Liver (tissue), 8 donors: ENCODE measurements at regions not wholly inside any gene's neighbourhood (a gene's known extent, or its start where the extent isn't known, plus 50 kb on each side); places are given as distances from the start of the nearest gene placed in this dataset.

ENCODE experiments used
- DNase-seq: peaks from one replicate; pipeline ENCODE4 v3.0.0-alpha.2; 2017; ENCODE audit warnings: low spot score
- H3K27ac ChIP-seq, 2 donors: one replicate each; pipeline ENCODE4 v1.7.0; 2013; ENCODE audit warnings: inconsistent platforms in 2 of 2, low read length in 2 of 2, control low read depth in 1 of 2, low read depth in 1 of 2, mild to moderate bottlenecking in 1 of 2
- H3K27me3 ChIP-seq, 4 donors: one replicate each; pipeline versions ENCODE4 v1.6.1 to v1.7.0; 2013; ENCODE audit warnings: low read length in 3 of 4, inconsistent platforms in 1 of 4, mild to moderate bottlenecking in 1 of 4, moderate library complexity in 1 of 4; ENCODE audit not compliant: control insufficient read depth in 4 of 4, insufficient read depth in 4 of 4
- H3K36me3 ChIP-seq, 4 donors: one replicate each; pipeline versions ENCODE4 v1.6.1 to v1.7.0; 2013; ENCODE audit warnings: low read length in 3 of 4, mild to moderate bottlenecking in 3 of 4, low read depth in 1 of 4, moderate library complexity in 1 of 4; ENCODE audit not compliant: control insufficient read depth in 4 of 4, insufficient read depth in 3 of 4
- H3K4me1 ChIP-seq, 4 donors: one replicate each; pipeline versions ENCODE4 v1.6.1 to v1.7.0; 2013; ENCODE audit warnings: low read length in 3 of 4, mild to moderate bottlenecking in 3 of 4, moderate library complexity in 1 of 4; ENCODE audit not compliant: control insufficient read depth in 4 of 4, insufficient read depth in 4 of 4
- H3K4me3 ChIP-seq, 3 donors: one replicate each; pipeline versions ENCODE4 v1.6.1 to v1.7.0; 2013; ENCODE audit warnings: low read length in 3 of 3, control low read depth in 1 of 3, low read depth in 1 of 3, mild to moderate bottlenecking in 1 of 3
- H3K9ac ChIP-seq, 2 donors: one replicate each; pipeline ENCODE4 v1.7.0; 2013; ENCODE audit warnings: low read length in 2 of 2, mild to moderate bottlenecking in 2 of 2, moderate library complexity in 2 of 2, control low read depth in 1 of 2, low read depth in 1 of 2
- H3K9me3 ChIP-seq, 4 donors: one replicate each; pipeline versions ENCODE4 v1.6.1 to v1.7.0; 2013; ENCODE audit warnings: low read length in 3 of 4; ENCODE audit not compliant: control insufficient read depth in 4 of 4
- EGR1 ChIP-seq, 2 donors: IDR thresholded peaks; 2 replicates each; pipeline ENCODE4 v1.6.1; 2016 to 2018; ENCODE audit warnings: antibody characterized with exemption in 2 of 2, low read depth in 2 of 2
- FOXA1 ChIP-seq: IDR thresholded peaks from 2 replicates; pipeline ENCODE4 v1.6.1; 2016; ENCODE audit warnings: antibody characterized with exemption
- FOXA2 ChIP-seq: IDR thresholded peaks from 2 replicates; pipeline ENCODE4 v1.6.1; 2016; ENCODE audit warnings: antibody characterized with exemption
- GABPA ChIP-seq, 2 donors: IDR thresholded peaks in 1 of 2; conservative IDR thresholded peaks in 1 of 2; 2 replicates each; pipeline ENCODE4 v1.6.1; 2016; ENCODE audit warnings: antibody characterized with exemption in 2 of 2, mild to moderate bottlenecking in 1 of 2, moderate library complexity in 1 of 2
- HNF4A ChIP-seq, 2 donors: conservative IDR thresholded peaks; 2 replicates each; pipeline ENCODE4 v1.6.1; 2016; ENCODE audit warnings: antibody characterized with exemption in 2 of 2, mild to moderate bottlenecking in 2 of 2
- HNF4G ChIP-seq: IDR thresholded peaks from 2 replicates; pipeline ENCODE4 v1.6.1; 2016; ENCODE audit warnings: antibody characterized with exemption
- JUND ChIP-seq, 2 donors: IDR thresholded peaks; 2 replicates each; pipeline ENCODE4 v1.6.1; 2016; ENCODE audit warnings: antibody characterized with exemption in 2 of 2
- NR2F2 ChIP-seq: IDR thresholded peaks from 2 replicates; pipeline ENCODE4 v1.6.1; 2016; ENCODE audit warnings: antibody characterized with exemption
- RAD21 ChIP-seq, 2 donors: IDR thresholded peaks; 2 replicates each; pipeline ENCODE4 v1.6.1; 2016; ENCODE audit warnings: antibody characterized with exemption in 2 of 2, mild to moderate bottlenecking in 2 of 2
- RXRA ChIP-seq, 2 donors: IDR thresholded peaks; 2 replicates each; pipeline ENCODE4 v1.6.1; 2017 to 2018; ENCODE audit warnings: antibody characterized with exemption in 2 of 2, mild to moderate bottlenecking in 1 of 2
- SP1 ChIP-seq: IDR thresholded peaks from 2 replicates; pipeline ENCODE4 v1.6.1; 2018; ENCODE audit warnings: antibody characterized with exemption, mild to moderate bottlenecking
- TAF1 ChIP-seq: conservative IDR thresholded peaks from 2 replicates; pipeline ENCODE4 v1.6.1; 2016; ENCODE audit warnings: antibody characterized with exemption, mild to moderate bottlenecking
- YY1 ChIP-seq: IDR thresholded peaks from 2 replicates; pipeline ENCODE4 v1.6.1; 2016; ENCODE audit warnings: antibody characterized with exemption, mild to moderate bottlenecking
- WGBS: extraction: QIAGEN DNeasy Blood & Tissue Kit; methylation state at CpG from one replicate; pipeline ENCODE4 v1.1.7; 2013; 5-methylcytosine and 5-hydroxymethylcytosine counted together
- TF ChIP-seq, protein P1 (sequence below): fragments of 150-350 bp; IDR thresholded peaks from 2 replicates; pipeline ENCODE4 v1.5.1; 2017; ENCODE audit warnings: improper control_type of control experiment, low read depth, low read length; ENCODE audit not compliant: missing input control
- TF ChIP-seq, protein P2 (sequence below): IDR thresholded peaks from 2 replicates; pipeline ENCODE4 v1.6.1; 2016; ENCODE audit warnings: antibody characterized with exemption
- TF ChIP-seq, protein P3 (sequence below): IDR thresholded peaks from 2 replicates; pipeline ENCODE4 v1.6.1; 2016; ENCODE audit warnings: antibody characterized with exemption
- TF ChIP-seq, protein P4 (sequence below): IDR thresholded peaks from 2 replicates; pipeline ENCODE4 v1.6.1; 2016; ENCODE audit warnings: antibody characterized with exemption, mild to moderate bottlenecking
- donor health status: healthy.
- donor health status: healthy.
- donor health status: healthy.
- donor health status: healthy.
- donor health status: healthy.

DNA sequence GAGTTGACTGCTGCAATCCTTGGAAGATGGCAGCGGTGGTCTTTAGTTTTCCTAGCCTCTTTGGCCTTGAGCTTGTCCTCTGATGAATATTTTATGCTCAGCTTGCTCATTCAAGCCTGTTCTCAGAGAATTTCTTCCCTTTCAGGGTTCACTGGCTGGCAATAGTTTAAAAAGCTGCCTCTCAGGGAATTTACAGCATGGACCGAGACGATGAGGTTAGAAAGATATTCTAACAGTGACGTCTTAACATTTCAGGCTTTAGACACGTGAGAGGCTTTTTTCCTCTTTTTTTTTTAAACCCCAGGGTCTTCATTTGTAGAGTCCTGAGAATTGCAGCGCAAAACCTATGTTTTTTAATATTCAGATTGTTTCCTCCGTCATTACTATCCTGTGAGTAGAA, 120.3 kb upstream of the CLSTN2 start:
- WGBS = 83% methylated on average over 7 of the region's 7 CpGs
- Histone ChIP-seq H3K9ac (no peak overlapping the region), H3K9me3 (peaks cover 0 to 1% (median 0%) of the 10 kb centered on the region in 4 donors), H3K4me3 (no peak overlapping the region), H3K27me3 (peaks cover 0 to 3% (median 0%) of the 10 kb centered on the region in 4 donors), H3K4me1 (no peaks in the 10 kb centered on the region), H3K36me3 (no peaks in the 10 kb centered on the region), H3K27ac (no peak overlapping the region)
- DNase-seq = no peak
- TF ChIP-seq EGR1 (IDR thresholded peaks at IDR 0.05; ENCODE audit: low read depth in 2 of 2) = no peak
- no peak for TF ChIP-seq YY1

DNA sequence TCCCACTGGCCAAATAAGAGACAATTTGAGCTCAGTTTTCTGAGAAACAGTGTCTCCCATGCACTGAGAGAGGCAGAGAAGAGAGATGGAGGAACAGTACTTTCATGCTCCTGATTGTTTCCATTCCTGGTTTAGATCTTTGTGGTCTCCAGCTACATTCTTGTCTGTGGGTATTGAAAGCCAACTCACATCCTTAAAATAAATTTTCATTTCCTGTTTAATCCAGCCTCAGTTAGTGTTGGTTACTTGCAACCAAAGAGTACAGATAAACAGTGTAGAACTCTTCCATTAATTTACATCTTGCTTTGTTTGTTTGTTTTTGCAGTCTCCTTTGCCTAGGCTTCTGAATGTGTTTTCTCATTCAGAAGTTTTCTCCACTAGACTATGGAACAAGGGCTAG, 123.7 kb upstream of the CLSTN2 start:
- TF ChIP-seq, protein P1, sequence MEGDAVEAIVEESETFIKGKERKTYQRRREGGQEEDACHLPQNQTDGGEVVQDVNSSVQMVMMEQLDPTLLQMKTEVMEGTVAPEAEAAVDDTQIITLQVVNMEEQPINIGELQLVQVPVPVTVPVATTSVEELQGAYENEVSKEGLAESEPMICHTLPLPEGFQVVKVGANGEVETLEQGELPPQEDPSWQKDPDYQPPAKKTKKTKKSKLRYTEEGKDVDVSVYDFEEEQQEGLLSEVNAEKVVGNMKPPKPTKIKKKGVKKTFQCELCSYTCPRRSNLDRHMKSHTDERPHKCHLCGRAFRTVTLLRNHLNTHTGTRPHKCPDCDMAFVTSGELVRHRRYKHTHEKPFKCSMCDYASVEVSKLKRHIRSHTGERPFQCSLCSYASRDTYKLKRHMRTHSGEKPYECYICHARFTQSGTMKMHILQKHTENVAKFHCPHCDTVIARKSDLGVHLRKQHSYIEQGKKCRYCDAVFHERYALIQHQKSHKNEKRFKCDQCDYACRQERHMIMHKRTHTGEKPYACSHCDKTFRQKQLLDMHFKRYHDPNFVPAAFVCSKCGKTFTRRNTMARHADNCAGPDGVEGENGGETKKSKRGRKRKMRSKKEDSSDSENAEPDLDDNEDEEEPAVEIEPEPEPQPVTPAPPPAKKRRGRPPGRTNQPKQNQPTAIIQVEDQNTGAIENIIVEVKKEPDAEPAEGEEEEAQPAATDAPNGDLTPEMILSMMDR = no peak
- H3K27ac ChIP-seq = no peak overlapping the region
- no peaks in the 10 kb centered on the region for H3K36me3 ChIP-seq
- no peak overlapping the region for H3K4me3 ChIP-seq
- no peak overlapping the region for H3K9ac ChIP-seq
- DNase-seq = no peak
- H3K27me3 ChIP-seq = no peaks in the 10 kb centered on the region
- H3K9me3 ChIP-seq = no peaks in the 10 kb centered on the region
- no peaks in the 10 kb centered on the region for H3K4me1 ChIP-seq

DNA sequence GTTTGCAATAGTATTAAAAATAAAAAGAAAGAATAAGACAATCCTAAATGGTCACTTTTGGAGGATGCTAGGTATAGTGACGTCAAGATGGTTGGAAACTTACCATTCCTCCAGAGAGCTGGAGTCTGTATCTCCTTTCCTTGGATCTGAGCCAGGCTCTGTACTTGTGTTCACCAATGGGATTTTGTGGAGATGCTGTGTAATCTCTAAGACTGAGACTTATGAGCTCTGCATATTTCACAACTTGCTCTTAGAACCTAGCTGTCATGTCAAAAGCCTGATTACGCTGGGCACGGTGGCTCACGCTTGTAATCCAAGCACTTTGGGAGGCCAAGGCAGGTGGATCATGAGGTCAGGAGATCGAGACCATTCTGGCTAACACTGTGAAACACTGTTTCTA, 126.8 kb upstream of the CLSTN2 start:
- peaks cover 0 to 4% (median 0%) of the 10 kb centered on the region in 4 donors for H3K9me3 ChIP-seq
- no peak for TF ChIP-seq FOXA2
- TF ChIP-seq, protein P1 = no peak
- TF ChIP-seq RAD21 (IDR thresholded peaks at IDR 0.05) = no peak
- TF ChIP-seq EGR1 (IDR thresholded peaks at IDR 0.05; ENCODE audit: low read depth in 2 of 2) = no peak
- TF ChIP-seq SP1 = no peak
- no peak for TF ChIP-seq HNF4A (conservative IDR thresholded peaks at IDR 0.05)
- no peak for TF ChIP-seq YY1
- TF ChIP-seq JUND (IDR thresholded peaks at IDR 0.05) = no peak
- TF ChIP-seq, protein P2, sequence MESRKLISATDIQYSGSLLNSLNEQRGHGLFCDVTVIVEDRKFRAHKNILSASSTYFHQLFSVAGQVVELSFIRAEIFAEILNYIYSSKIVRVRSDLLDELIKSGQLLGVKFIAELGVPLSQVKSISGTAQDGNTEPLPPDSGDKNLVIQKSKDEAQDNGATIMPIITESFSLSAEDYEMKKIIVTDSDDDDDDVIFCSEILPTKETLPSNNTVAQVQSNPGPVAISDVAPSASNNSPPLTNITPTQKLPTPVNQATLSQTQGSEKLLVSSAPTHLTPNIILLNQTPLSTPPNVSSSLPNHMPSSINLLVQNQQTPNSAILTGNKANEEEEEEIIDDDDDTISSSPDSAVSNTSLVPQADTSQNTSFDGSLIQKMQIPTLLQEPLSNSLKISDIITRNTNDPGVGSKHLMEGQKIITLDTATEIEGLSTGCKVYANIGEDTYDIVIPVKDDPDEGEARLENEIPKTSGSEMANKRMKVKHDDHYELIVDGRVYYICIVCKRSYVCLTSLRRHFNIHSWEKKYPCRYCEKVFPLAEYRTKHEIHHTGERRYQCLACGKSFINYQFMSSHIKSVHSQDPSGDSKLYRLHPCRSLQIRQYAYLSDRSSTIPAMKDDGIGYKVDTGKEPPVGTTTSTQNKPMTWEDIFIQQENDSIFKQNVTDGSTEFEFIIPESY = no peak
- no peak for TF ChIP-seq NR2F2
- no peak for TF ChIP-seq GABPA (IDR thresholded peaks at IDR 0.05 in 1 of 2, conservative IDR thresholded peaks at IDR 0.05 in 1 of 2)
- no peak for TF ChIP-seq FOXA1
- TF ChIP-seq RXRA (IDR thresholded peaks at IDR 0.05) = no peak
- TF ChIP-seq, protein P3, sequence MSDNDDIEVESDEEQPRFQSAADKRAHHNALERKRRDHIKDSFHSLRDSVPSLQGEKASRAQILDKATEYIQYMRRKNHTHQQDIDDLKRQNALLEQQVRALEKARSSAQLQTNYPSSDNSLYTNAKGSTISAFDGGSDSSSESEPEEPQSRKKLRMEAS = no peak
- no peak for TF ChIP-seq HNF4G
- TF ChIP-seq TAF1 = no peak
- TF ChIP-seq, protein P4, sequence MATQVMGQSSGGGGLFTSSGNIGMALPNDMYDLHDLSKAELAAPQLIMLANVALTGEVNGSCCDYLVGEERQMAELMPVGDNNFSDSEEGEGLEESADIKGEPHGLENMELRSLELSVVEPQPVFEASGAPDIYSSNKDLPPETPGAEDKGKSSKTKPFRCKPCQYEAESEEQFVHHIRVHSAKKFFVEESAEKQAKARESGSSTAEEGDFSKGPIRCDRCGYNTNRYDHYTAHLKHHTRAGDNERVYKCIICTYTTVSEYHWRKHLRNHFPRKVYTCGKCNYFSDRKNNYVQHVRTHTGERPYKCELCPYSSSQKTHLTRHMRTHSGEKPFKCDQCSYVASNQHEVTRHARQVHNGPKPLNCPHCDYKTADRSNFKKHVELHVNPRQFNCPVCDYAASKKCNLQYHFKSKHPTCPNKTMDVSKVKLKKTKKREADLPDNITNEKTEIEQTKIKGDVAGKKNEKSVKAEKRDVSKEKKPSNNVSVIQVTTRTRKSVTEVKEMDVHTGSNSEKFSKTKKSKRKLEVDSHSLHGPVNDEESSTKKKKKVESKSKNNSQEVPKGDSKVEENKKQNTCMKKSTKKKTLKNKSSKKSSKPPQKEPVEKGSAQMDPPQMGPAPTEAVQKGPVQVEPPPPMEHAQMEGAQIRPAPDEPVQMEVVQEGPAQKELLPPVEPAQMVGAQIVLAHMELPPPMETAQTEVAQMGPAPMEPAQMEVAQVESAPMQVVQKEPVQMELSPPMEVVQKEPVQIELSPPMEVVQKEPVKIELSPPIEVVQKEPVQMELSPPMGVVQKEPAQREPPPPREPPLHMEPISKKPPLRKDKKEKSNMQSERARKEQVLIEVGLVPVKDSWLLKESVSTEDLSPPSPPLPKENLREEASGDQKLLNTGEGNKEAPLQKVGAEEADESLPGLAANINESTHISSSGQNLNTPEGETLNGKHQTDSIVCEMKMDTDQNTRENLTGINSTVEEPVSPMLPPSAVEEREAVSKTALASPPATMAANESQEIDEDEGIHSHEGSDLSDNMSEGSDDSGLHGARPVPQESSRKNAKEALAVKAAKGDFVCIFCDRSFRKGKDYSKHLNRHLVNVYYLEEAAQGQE = no peak
- no peak overlapping the region for H3K27ac ChIP-seq
- H3K36me3 ChIP-seq = no peaks in the 10 kb centered on the region
- H3K4me3 ChIP-seq = no peak overlapping the region
- no peak for DNase-seq
- WGBS = 76% methylated on average over 5 of the region's 5 CpGs
- peaks cover 0 to 3% (median 0%) of the 10 kb centered on the region in 4 donors for H3K27me3 ChIP-seq
- H3K4me1 ChIP-seq = no peaks in the 10 kb centered on the region
- H3K9ac ChIP-seq = no peak overlapping the region
